ENCODE measurements at regions not wholly inside any gene's neighbourhood (a gene's known extent, or its start where the extent isn't known, plus 50 kb on each side); places are given as distances from the start of the nearest gene placed in this dataset.

GRCh38 chr5:57586649-57587048 is 104.0 kb upstream of the ACTBL2 start:
- no peak overlapping the region for H3K4me3 Mint-ChIP-seq
- H3K4me1 Mint-ChIP-seq = no peaks in the 10 kb centered on the region
- H3K27me3 Mint-ChIP-seq = no peaks in the 10 kb centered on the region
- DNase-seq = no peak
- peaks cover 1% of the 10 kb centered on the region for H3K9me3 Mint-ChIP-seq
- no peak overlapping the region for H3K27ac Mint-ChIP-seq
- H3K36me3 Mint-ChIP-seq = no peaks in the 10 kb centered on the region

GRCh38 chr5:57582578-57583070 is 100.0 kb upstream of the ACTBL2 start:
- Mint-ChIP-seq H3K4me3 (no peak overlapping the region), H3K36me3 (no peaks in the 10 kb centered on the region), H3K27ac (no peak overlapping the region), H3K9me3 (peaks cover 1% of the 10 kb centered on the region), H3K27me3 (no peaks in the 10 kb centered on the region), H3K4me1 (no peaks in the 10 kb centered on the region)
- DNase-seq = no peak

- H3K36me3 Mint-ChIP-seq = no peaks in the 10 kb centered on the region
- no peaks in the 10 kb centered on the region for H3K4me1 Mint-ChIP-seq
- H3K9me3 Mint-ChIP-seq = no peaks in the 10 kb centered on the region
- no peak overlapping the region for H3K27ac Mint-ChIP-seq
- no peak for DNase-seq
- H3K27me3 Mint-ChIP-seq = no peaks in the 10 kb centered on the region
- no peak overlapping the region for H3K4me3 Mint-ChIP-seq
These were observed 99.2 kb upstream of the ACTBL2 start for GRCh38 chr5:57581772-57582171.

- Mint-ChIP-seq H3K27ac (no peak overlapping the region), H3K9me3 (no peaks in the 10 kb centered on the region), H3K27me3 (no peaks in the 10 kb centered on the region), H3K4me3 (no peak overlapping the region), H3K4me1 (no peaks in the 10 kb centered on the region), H3K36me3 (no peaks in the 10 kb centered on the region)
- DNase-seq = no peak
These were observed 98.6 kb upstream of the ACTBL2 start for GRCh38 chr5:57581222-57581621.

GRCh38 chr5:57577432-57578175 is 95.0 kb upstream of the ACTBL2 start:
- Mint-ChIP-seq H3K9me3 (no peaks in the 10 kb centered on the region), H3K27me3 (peaks cover 4% of the 10 kb centered on the region), H3K27ac (no peak overlapping the region), H3K4me3 (no peak overlapping the region), H3K4me1 (no peaks in the 10 kb centered on the region), H3K36me3 (no peaks in the 10 kb centered on the region)
- no peak for DNase-seq

- no peaks in the 10 kb centered on the region for H3K4me1 Mint-ChIP-seq
- H3K27ac Mint-ChIP-seq = no peak overlapping the region
- no peak overlapping the region for H3K4me3 Mint-ChIP-seq
- peaks cover 4% of the 10 kb centered on the region for H3K27me3 Mint-ChIP-seq
- no peaks in the 10 kb centered on the region for H3K9me3 Mint-ChIP-seq
- H3K36me3 Mint-ChIP-seq = no peaks in the 10 kb centered on the region
- no peak for DNase-seq
These were observed 93.7 kb upstream of the ACTBL2 start for GRCh38 chr5:57576317-57576716.

GRCh38 chr5:57575839-57576238 is 93.2 kb upstream of the ACTBL2 start:
- Mint-ChIP-seq H3K4me3 (no peak overlapping the region), H3K27me3 (peaks cover 4% of the 10 kb centered on the region), H3K27ac (no peak overlapping the region), H3K36me3 (no peaks in the 10 kb centered on the region), H3K4me1 (no peaks in the 10 kb centered on the region), H3K9me3 (no peaks in the 10 kb centered on the region)
- DNase-seq = no peak

GRCh38 chr5:57572461-57572860 is 89.8 kb upstream of the ACTBL2 start:
- H3K4me3 Mint-ChIP-seq = no peak overlapping the region
- H3K27ac Mint-ChIP-seq = no peak overlapping the region
- H3K36me3 Mint-ChIP-seq = no peaks in the 10 kb centered on the region
- no peak for DNase-seq
- H3K9me3 Mint-ChIP-seq = no peaks in the 10 kb centered on the region
- H3K4me1 Mint-ChIP-seq = no peaks in the 10 kb centered on the region
- peaks cover 4% of the 10 kb centered on the region for H3K27me3 Mint-ChIP-seq

- no peaks in the 10 kb centered on the region for H3K4me1 Mint-ChIP-seq
- peaks cover 11% of the 10 kb centered on the region for H3K27me3 Mint-ChIP-seq
- DNase-seq = no peak
- H3K27ac Mint-ChIP-seq = no peak overlapping the region
- H3K36me3 Mint-ChIP-seq = no peaks in the 10 kb centered on the region
- H3K4me3 Mint-ChIP-seq = no peak overlapping the region
- H3K9me3 Mint-ChIP-seq = no peaks in the 10 kb centered on the region
These were observed 87.0 kb upstream of the ACTBL2 start for GRCh38 chr5:57569601-57570000.

- no peaks in the 10 kb centered on the region for H3K9me3 Mint-ChIP-seq
- H3K4me3 Mint-ChIP-seq = no peak overlapping the region
- no peaks in the 10 kb centered on the region for H3K36me3 Mint-ChIP-seq
- H3K4me1 Mint-ChIP-seq = no peaks in the 10 kb centered on the region
- no peak overlapping the region for H3K27ac Mint-ChIP-seq
- peaks cover 20% of the 10 kb centered on the region for H3K27me3 Mint-ChIP-seq
- DNase-seq = no peak
These were observed 85.5 kb upstream of the ACTBL2 start for GRCh38 chr5:57568136-57568535.

GRCh38 chr5:57566914-57567313 is 84.3 kb upstream of the ACTBL2 start:
- Mint-ChIP-seq H3K36me3 (no peaks in the 10 kb centered on the region), H3K27ac (no peak overlapping the region), H3K4me1 (no peaks in the 10 kb centered on the region), H3K4me3 (no peak overlapping the region), H3K9me3 (no peaks in the 10 kb centered on the region), H3K27me3 (peaks cover 28% of the 10 kb centered on the region)
- no peak for DNase-seq

GRCh38 chr5:57561231-57561842 is 78.7 kb upstream of the ACTBL2 start:
- H3K4me1 Mint-ChIP-seq = no peaks in the 10 kb centered on the region
- H3K27me3 Mint-ChIP-seq = peaks cover 25% of the 10 kb centered on the region
- H3K9me3 Mint-ChIP-seq = no peaks in the 10 kb centered on the region
- no peaks in the 10 kb centered on the region for H3K36me3 Mint-ChIP-seq
- no peak overlapping the region for H3K27ac Mint-ChIP-seq
- no peak overlapping the region for H3K4me3 Mint-ChIP-seq
- no peak for DNase-seq

- no peaks in the 10 kb centered on the region for H3K36me3 Mint-ChIP-seq
- no peaks in the 10 kb centered on the region for H3K4me1 Mint-ChIP-seq
- H3K9me3 Mint-ChIP-seq = no peaks in the 10 kb centered on the region
- no peak for DNase-seq
- no peak overlapping the region for H3K27ac Mint-ChIP-seq
- no peak overlapping the region for H3K4me3 Mint-ChIP-seq
- H3K27me3 Mint-ChIP-seq = peaks cover 13% of the 10 kb centered on the region
These were observed 76.6 kb upstream of the ACTBL2 start for GRCh38 chr5:57559110-57559635.

GRCh38 chr5:57552033-57552432 is 69.4 kb upstream of the ACTBL2 start:
- H3K4me3 Mint-ChIP-seq = no peak overlapping the region
- H3K27ac Mint-ChIP-seq = no peak overlapping the region
- DNase-seq = no peak
- H3K4me1 Mint-ChIP-seq = no peaks in the 10 kb centered on the region
- no peaks in the 10 kb centered on the region for H3K27me3 Mint-ChIP-seq
- no peaks in the 10 kb centered on the region for H3K36me3 Mint-ChIP-seq
- no peaks in the 10 kb centered on the region for H3K9me3 Mint-ChIP-seq

GRCh38 chr5:57551251-57551650 is 68.6 kb upstream of the ACTBL2 start:
- Mint-ChIP-seq H3K4me1 (no peaks in the 10 kb centered on the region), H3K27me3 (no peaks in the 10 kb centered on the region), H3K9me3 (no peaks in the 10 kb centered on the region), H3K4me3 (no peak overlapping the region), H3K27ac (no peak overlapping the region), H3K36me3 (no peaks in the 10 kb centered on the region)
- no peak for DNase-seq

GRCh38 chr5:57550132-57550531 is 67.5 kb upstream of the ACTBL2 start:
- H3K27me3 Mint-ChIP-seq = no peaks in the 10 kb centered on the region
- DNase-seq = no peak
- H3K36me3 Mint-ChIP-seq = no peaks in the 10 kb centered on the region
- no peak overlapping the region for H3K4me3 Mint-ChIP-seq
- no peaks in the 10 kb centered on the region for H3K4me1 Mint-ChIP-seq
- H3K9me3 Mint-ChIP-seq = no peaks in the 10 kb centered on the region
- no peak overlapping the region for H3K27ac Mint-ChIP-seq
